WERI-Rb-1 (cell line): ENCODE measurements at regions not wholly inside any gene's neighbourhood (a gene's known extent, or its start where the extent isn't known, plus 50 kb on each side); places are given as distances from the start of the nearest gene placed in this dataset.

Source experiments
- DNase-seq: peaks from one replicate; pipeline ENCODE4 v3.0.0-alpha.2; 2020
- H3K27ac ChIP-seq: fragments of 250-450 bp; sonication (Bioruptor Pico); 2 replicates; pipeline ENCODE4 v1.5.1; 2020; ENCODE audit warnings: mild to moderate bottlenecking, moderate library complexity
- H3K27me3 ChIP-seq: fragments of 250-450 bp; sonication (Bioruptor Pico); 2 replicates; pipeline ENCODE4 v1.5.1; 2021; ENCODE audit warnings: mild to moderate bottlenecking, low read depth, moderate library complexity; ENCODE audit not compliant: insufficient read depth, severe bottlenecking
- H3K36me3 ChIP-seq: fragments of 250-450 bp; sonication (Bioruptor Pico); 2 replicates; pipeline ENCODE4 v1.5.1; 2020; ENCODE audit warnings: mild to moderate bottlenecking, moderate library complexity
- H3K4me3 ChIP-seq: 2 replicates; pipeline ENCODE4 v1.5.1; 2011; ENCODE audit warnings: low read depth, mild to moderate bottlenecking, control low read depth, low read length
- H3K9me3 ChIP-seq: fragments of 250-450 bp; sonication (Bioruptor Pico); 2 replicates; pipeline ENCODE4 v1.5.1; 2021; ENCODE audit warnings: mild to moderate bottlenecking, moderate library complexity; ENCODE audit not compliant: severe bottlenecking
- CTCF ChIP-seq: IDR thresholded peaks from 2 replicates; pipeline ENCODE4 v1.5.1; 2011; ENCODE audit warnings: low read depth, mild to moderate bottlenecking, control low read depth, inconsistent platforms, low read length

GRCh38 chr5:4098226-4098625 is 502.6 kb downstream of the IRX1 start:
- TF ChIP-seq CTCF, result no peak
- Histone ChIP-seq H3K4me3 (no peak overlapping the region), H3K27ac (no peak overlapping the region), H3K36me3 (no peaks in the 10 kb centered on the region), H3K27me3 (no peaks in the 10 kb centered on the region), H3K9me3 (no peaks in the 10 kb centered on the region)
- no peak for DNase-seq

GRCh38 chr5:4099386-4099785 is 503.8 kb downstream of the IRX1 start:
- DNase-seq, result no peak
- Histone ChIP-seq H3K36me3 (no peaks in the 10 kb centered on the region), H3K27me3 (no peaks in the 10 kb centered on the region), H3K4me3 (no peak overlapping the region), H3K27ac (no peak overlapping the region), H3K9me3 (no peaks in the 10 kb centered on the region)
- TF ChIP-seq CTCF, result no peak

GRCh38 chr5:4100739-4101138 is 505.1 kb downstream of the IRX1 start:
- Histone ChIP-seq H3K27me3 (no peaks in the 10 kb centered on the region), H3K4me3 (no peak overlapping the region), H3K9me3 (no peaks in the 10 kb centered on the region), H3K27ac (no peak overlapping the region), H3K36me3 (no peaks in the 10 kb centered on the region)
- TF ChIP-seq CTCF, result no peak
- no peak for DNase-seq

- Histone ChIP-seq H3K9me3 (no peaks in the 10 kb centered on the region), H3K4me3 (no peak overlapping the region), H3K27ac (no peak overlapping the region), H3K27me3 (no peaks in the 10 kb centered on the region), H3K36me3 (no peaks in the 10 kb centered on the region)
- DNase-seq, result no peak
- TF ChIP-seq CTCF, result no peak
Observed at GRCh38 chr5:4101189-4101588, 505.6 kb downstream of the IRX1 start.

GRCh38 chr5:4104831-4105597 is 509.4 kb downstream of the IRX1 start:
- no peak for TF ChIP-seq CTCF
- DNase-seq, result peak; percentile 90
- Histone ChIP-seq H3K4me3 (no peak overlapping the region), H3K27me3 (no peaks in the 10 kb centered on the region), H3K36me3 (no peaks in the 10 kb centered on the region), H3K9me3 (no peaks in the 10 kb centered on the region), H3K27ac (peak overlapping the region; percentile 87)

- no peaks in the 10 kb centered on the region for H3K9me3 ChIP-seq
- no peak overlapping the region for H3K27ac ChIP-seq
- no peak for TF ChIP-seq CTCF
- H3K36me3 ChIP-seq, result no peaks in the 10 kb centered on the region
- no peak for DNase-seq
- no peaks in the 10 kb centered on the region for H3K27me3 ChIP-seq
- no peak overlapping the region for H3K4me3 ChIP-seq
Observed at GRCh38 chr5:4108690-4109089, 513.1 kb downstream of the IRX1 start.
